GM23338 (cell line): ENCODE measurements at regions not wholly inside any gene's neighbourhood (a gene's known extent, or its start where the extent isn't known, plus 50 kb on each side); places are given as distances from the start of the nearest gene placed in this dataset.

Experiments used
- ATAC-seq: fragments of 200-7000 bp; cut with Tn5 transposase; 3 replicates; pipeline ENCODE4 v1.9.1; 2020
- DNase-seq: peaks from one replicate; pipeline ENCODE4 v3.0.0-alpha.2; 2015; ENCODE audit warnings: low spot score
- H2AFZ ChIP-seq: fragments of 200-600 bp; sonication (generic); 2 replicates; pipeline ENCODE4 v1.8.0; 2016; ENCODE audit warnings: antibody characterized with exemption, mild to moderate bottlenecking, moderate library complexity
- H3F3A ChIP-seq: fragments of 200-600 bp; sonication (generic); replicated peaks from 2 replicates; pipeline ENCODE4 v1.8.0; 2017; ENCODE audit warnings: antibody characterized with exemption, mixed run types, low read depth
- H3K27ac ChIP-seq: fragments of 200-600 bp; sonication (generic); 2 replicates; pipeline ENCODE4 v1.6.1; 2016; ENCODE audit warnings: low read depth
- H3K27me3 ChIP-seq: fragments of 200-600 bp; sonication (generic); 2 replicates; pipeline ENCODE4 v1.8.0; 2016; ENCODE audit warnings: mild to moderate bottlenecking, mixed run types, moderate library complexity; ENCODE audit not compliant: insufficient read depth
- H3K36me3 ChIP-seq: fragments of 200-600 bp; sonication (generic); 2 replicates; pipeline ENCODE4 v1.8.0; 2016; ENCODE audit warnings: mild to moderate bottlenecking; ENCODE audit not compliant: insufficient read depth
- H3K4me1 ChIP-seq: fragments of 200-600 bp; sonication (generic); 2 replicates; pipeline ENCODE4 v1.8.0; 2016; ENCODE audit warnings: mild to moderate bottlenecking, moderate library complexity; ENCODE audit not compliant: insufficient read depth
- H3K4me2 ChIP-seq: fragments of 200-600 bp; sonication (generic); 2 replicates; pipeline ENCODE4 v1.7.1; 2017; ENCODE audit warnings: mixed run types
- H3K4me3 ChIP-seq: fragments of 200-600 bp; sonication (generic); 2 replicates; pipeline ENCODE4 v1.6.1; 2016; ENCODE audit warnings: mixed run types
- H3K79me2 ChIP-seq: fragments of 200-600 bp; sonication (generic); replicated peaks from 2 replicates; pipeline ENCODE4 v1.8.0; 2017; ENCODE audit warnings: mild to moderate bottlenecking; ENCODE audit not compliant: insufficient read depth
- H3K9me2 ChIP-seq: fragments of 200-600 bp; sonication (generic); 2 replicates; pipeline ENCODE4 v1.8.0; 2017; ENCODE audit not compliant: insufficient read depth
- H4K20me1 ChIP-seq: fragments of 200-600 bp; sonication (generic); replicated peaks from 2 replicates; pipeline ENCODE4 v1.8.0; 2017; ENCODE audit warnings: mild to moderate bottlenecking; ENCODE audit not compliant: insufficient read depth
- H3K27ac Mint-ChIP-seq: 2 replicates; pipeline ENCODE4 v1.8.0; 2020; ENCODE audit warnings: inconsistent platforms, mild to moderate bottlenecking, moderate library complexity, mixed read lengths
- H3K27me3 Mint-ChIP-seq: 3 replicates; pipeline ENCODE4 v1.8.0; 2022; ENCODE audit warnings: low read depth, mild to moderate bottlenecking, moderate library complexity, mixed read lengths, inconsistent platforms; ENCODE audit not compliant: insufficient read depth, poor library complexity
- H3K36me3 Mint-ChIP-seq: 3 replicates; pipeline ENCODE4 v1.8.0; 2021; ENCODE audit warnings: low read depth, mild to moderate bottlenecking, inconsistent platforms, moderate library complexity, mixed read lengths
- H3K4me1 Mint-ChIP-seq: 3 replicates; pipeline ENCODE4 v1.8.0; 2020; ENCODE audit warnings: mild to moderate bottlenecking, inconsistent platforms, mixed read lengths
- H3K4me3 Mint-ChIP-seq: 3 replicates; pipeline ENCODE4 v1.8.0; 2021; ENCODE audit warnings: moderate library complexity, mild to moderate bottlenecking, inconsistent platforms, mixed read lengths
- H3K9me3 Mint-ChIP-seq: 3 replicates; pipeline ENCODE4 v1.8.0; 2020; ENCODE audit warnings: moderate library complexity, mild to moderate bottlenecking, inconsistent platforms, mixed read lengths
- EZH2 ChIP-seq: fragments of 200-600 bp; sonication (generic); IDR thresholded peaks from one replicate; pipeline ENCODE4 v1.8.0; 2017; ENCODE audit warnings: antibody characterized with exemption, mild to moderate bottlenecking, low read depth; ENCODE audit not compliant: unreplicated experiment
- EZH2phosphoT487 ChIP-seq: fragments of 200-600 bp; sonication (generic); IDR thresholded peaks from one replicate; pipeline ENCODE4 v1.8.1; 2018; ENCODE audit warnings: antibody characterized with exemption; ENCODE audit not compliant: unreplicated experiment
- JUNB ChIP-seq: IDR thresholded peaks from one replicate; pipeline ENCODE4 v1.6.1; 2016; ENCODE audit warnings: antibody characterized with exemption; ENCODE audit not compliant: unreplicated experiment
- NANOG ChIP-seq: IDR thresholded peaks from 2 replicates; pipeline ENCODE4 v1.6.1; 2016; ENCODE audit warnings: antibody characterized with exemption, borderline replicate concordance
- POLR2AphosphoS5 ChIP-seq: IDR thresholded peaks from 2 replicates; pipeline ENCODE4 v1.6.1; 2016; ENCODE audit warnings: antibody characterized with exemption, low read depth
- STAT1 ChIP-seq: IDR thresholded peaks from one replicate; pipeline ENCODE4 v1.6.1; 2016; ENCODE audit warnings: antibody characterized with exemption; ENCODE audit not compliant: unreplicated experiment
- ZNF114 ChIP-seq: fragments of 250-450 bp; sonication (Bioruptor Pico); IDR thresholded peaks from 2 replicates; pipeline ENCODE4 v1.5.0; 2020; ENCODE audit warnings: mild to moderate bottlenecking, moderate library complexity
- ZNF331 ChIP-seq: fragments of 250-450 bp; sonication (Bioruptor Pico); IDR thresholded peaks from 2 replicates; pipeline ENCODE4 v1.5.0; 2020; ENCODE audit warnings: low read depth, mild to moderate bottlenecking, moderate library complexity
- TF ChIP-seq, protein P1 (sequence below), 2 experiments: fragments of 200-600 bp in 1 of 2; sonication (generic) in 1 of 2; conservative IDR thresholded peaks; 2 replicates each; pipeline versions ENCODE4 v1.5.1 to v1.6.1; 2016 to 2017; ENCODE audit warnings: antibody characterized with exemption in 2 of 2, low read depth in 2 of 2, mild to moderate bottlenecking in 2 of 2, moderate library complexity in 1 of 2
- TF ChIP-seq, protein P2 (sequence below): IDR thresholded peaks from 2 replicates; pipeline ENCODE4 v1.6.1; 2016; ENCODE audit warnings: antibody characterized with exemption
- TF ChIP-seq, protein P3 (sequence below): fragments of 250-450 bp; sonication (Bioruptor Pico); IDR thresholded peaks from 2 replicates; pipeline ENCODE4 v1.5.0; 2020; ENCODE audit warnings: mild to moderate bottlenecking, moderate library complexity

DNA sequence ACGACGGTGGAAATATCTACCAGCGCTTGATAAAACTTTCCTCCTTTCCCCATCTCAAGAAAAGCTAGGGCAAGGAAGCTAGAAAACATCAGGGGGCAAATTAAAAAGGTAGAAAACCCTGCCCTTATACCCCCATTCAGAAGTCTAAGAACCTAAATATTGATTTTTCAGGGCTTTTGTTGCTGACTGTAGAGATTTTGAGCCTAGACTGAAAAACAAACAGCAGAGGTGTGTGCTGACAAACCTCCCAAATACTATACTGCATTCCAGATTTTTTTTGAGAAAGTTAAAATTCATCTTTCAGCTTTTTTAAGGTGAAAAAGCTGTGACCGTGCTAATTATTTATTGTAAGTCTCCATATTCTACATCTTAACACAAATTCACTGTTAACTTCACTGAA, 478.3 kb upstream of the SOX5 start (continued):
- TF ChIP-seq, protein P1, sequence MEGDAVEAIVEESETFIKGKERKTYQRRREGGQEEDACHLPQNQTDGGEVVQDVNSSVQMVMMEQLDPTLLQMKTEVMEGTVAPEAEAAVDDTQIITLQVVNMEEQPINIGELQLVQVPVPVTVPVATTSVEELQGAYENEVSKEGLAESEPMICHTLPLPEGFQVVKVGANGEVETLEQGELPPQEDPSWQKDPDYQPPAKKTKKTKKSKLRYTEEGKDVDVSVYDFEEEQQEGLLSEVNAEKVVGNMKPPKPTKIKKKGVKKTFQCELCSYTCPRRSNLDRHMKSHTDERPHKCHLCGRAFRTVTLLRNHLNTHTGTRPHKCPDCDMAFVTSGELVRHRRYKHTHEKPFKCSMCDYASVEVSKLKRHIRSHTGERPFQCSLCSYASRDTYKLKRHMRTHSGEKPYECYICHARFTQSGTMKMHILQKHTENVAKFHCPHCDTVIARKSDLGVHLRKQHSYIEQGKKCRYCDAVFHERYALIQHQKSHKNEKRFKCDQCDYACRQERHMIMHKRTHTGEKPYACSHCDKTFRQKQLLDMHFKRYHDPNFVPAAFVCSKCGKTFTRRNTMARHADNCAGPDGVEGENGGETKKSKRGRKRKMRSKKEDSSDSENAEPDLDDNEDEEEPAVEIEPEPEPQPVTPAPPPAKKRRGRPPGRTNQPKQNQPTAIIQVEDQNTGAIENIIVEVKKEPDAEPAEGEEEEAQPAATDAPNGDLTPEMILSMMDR (conservative IDR thresholded peaks at IDR 0.05; ENCODE audit: low read depth in 2 of 2), result no peak
- TF ChIP-seq POLR2AphosphoS5 (no peak), ZNF114 (CRISPR knock-in tag) (no peak), JUNB (no peak), EZH2 (no peak), ZNF331 (CRISPR knock-in tag) (no peak), NANOG (no peak)

DNA sequence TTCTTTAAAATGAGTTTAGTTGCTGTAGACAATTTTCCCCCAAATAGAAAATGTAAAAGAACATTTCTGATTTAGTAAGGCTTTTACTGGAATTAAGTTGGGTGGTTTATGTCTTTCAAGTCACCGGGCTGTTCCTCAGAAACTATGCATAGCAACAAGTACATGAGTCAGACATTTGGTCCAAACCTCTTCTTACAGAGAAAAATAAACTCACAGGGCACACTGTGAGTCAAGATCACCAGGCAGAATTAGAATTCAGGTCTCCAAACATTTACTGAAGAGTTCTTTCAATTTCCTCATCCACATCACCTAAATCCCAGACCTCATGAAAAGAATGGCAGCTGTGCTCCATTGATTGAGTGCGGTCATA, 476.1 kb upstream of the SOX5 start:
- 0 out of 2 replicates have a peak, but pooled peaks cover 7% of the 10 kb centered on the region for H3K4me1 ChIP-seq
- no peaks in the 10 kb centered on the region for H4K20me1 ChIP-seq
- no peak for TF ChIP-seq POLR2AphosphoS5
- TF ChIP-seq JUNB, result no peak
- TF ChIP-seq, protein P2, sequence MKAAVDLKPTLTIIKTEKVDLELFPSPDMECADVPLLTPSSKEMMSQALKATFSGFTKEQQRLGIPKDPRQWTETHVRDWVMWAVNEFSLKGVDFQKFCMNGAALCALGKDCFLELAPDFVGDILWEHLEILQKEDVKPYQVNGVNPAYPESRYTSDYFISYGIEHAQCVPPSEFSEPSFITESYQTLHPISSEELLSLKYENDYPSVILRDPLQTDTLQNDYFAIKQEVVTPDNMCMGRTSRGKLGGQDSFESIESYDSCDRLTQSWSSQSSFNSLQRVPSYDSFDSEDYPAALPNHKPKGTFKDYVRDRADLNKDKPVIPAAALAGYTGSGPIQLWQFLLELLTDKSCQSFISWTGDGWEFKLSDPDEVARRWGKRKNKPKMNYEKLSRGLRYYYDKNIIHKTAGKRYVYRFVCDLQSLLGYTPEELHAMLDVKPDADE, result no peak
- TF ChIP-seq EZH2, result no peak
- TF ChIP-seq, protein P1 (conservative IDR thresholded peaks at IDR 0.05; ENCODE audit: low read depth in 2 of 2), result no peak
- no peak for TF ChIP-seq NANOG
- TF ChIP-seq ZNF331 (CRISPR knock-in tag), result no peak
- TF ChIP-seq, protein P3, sequence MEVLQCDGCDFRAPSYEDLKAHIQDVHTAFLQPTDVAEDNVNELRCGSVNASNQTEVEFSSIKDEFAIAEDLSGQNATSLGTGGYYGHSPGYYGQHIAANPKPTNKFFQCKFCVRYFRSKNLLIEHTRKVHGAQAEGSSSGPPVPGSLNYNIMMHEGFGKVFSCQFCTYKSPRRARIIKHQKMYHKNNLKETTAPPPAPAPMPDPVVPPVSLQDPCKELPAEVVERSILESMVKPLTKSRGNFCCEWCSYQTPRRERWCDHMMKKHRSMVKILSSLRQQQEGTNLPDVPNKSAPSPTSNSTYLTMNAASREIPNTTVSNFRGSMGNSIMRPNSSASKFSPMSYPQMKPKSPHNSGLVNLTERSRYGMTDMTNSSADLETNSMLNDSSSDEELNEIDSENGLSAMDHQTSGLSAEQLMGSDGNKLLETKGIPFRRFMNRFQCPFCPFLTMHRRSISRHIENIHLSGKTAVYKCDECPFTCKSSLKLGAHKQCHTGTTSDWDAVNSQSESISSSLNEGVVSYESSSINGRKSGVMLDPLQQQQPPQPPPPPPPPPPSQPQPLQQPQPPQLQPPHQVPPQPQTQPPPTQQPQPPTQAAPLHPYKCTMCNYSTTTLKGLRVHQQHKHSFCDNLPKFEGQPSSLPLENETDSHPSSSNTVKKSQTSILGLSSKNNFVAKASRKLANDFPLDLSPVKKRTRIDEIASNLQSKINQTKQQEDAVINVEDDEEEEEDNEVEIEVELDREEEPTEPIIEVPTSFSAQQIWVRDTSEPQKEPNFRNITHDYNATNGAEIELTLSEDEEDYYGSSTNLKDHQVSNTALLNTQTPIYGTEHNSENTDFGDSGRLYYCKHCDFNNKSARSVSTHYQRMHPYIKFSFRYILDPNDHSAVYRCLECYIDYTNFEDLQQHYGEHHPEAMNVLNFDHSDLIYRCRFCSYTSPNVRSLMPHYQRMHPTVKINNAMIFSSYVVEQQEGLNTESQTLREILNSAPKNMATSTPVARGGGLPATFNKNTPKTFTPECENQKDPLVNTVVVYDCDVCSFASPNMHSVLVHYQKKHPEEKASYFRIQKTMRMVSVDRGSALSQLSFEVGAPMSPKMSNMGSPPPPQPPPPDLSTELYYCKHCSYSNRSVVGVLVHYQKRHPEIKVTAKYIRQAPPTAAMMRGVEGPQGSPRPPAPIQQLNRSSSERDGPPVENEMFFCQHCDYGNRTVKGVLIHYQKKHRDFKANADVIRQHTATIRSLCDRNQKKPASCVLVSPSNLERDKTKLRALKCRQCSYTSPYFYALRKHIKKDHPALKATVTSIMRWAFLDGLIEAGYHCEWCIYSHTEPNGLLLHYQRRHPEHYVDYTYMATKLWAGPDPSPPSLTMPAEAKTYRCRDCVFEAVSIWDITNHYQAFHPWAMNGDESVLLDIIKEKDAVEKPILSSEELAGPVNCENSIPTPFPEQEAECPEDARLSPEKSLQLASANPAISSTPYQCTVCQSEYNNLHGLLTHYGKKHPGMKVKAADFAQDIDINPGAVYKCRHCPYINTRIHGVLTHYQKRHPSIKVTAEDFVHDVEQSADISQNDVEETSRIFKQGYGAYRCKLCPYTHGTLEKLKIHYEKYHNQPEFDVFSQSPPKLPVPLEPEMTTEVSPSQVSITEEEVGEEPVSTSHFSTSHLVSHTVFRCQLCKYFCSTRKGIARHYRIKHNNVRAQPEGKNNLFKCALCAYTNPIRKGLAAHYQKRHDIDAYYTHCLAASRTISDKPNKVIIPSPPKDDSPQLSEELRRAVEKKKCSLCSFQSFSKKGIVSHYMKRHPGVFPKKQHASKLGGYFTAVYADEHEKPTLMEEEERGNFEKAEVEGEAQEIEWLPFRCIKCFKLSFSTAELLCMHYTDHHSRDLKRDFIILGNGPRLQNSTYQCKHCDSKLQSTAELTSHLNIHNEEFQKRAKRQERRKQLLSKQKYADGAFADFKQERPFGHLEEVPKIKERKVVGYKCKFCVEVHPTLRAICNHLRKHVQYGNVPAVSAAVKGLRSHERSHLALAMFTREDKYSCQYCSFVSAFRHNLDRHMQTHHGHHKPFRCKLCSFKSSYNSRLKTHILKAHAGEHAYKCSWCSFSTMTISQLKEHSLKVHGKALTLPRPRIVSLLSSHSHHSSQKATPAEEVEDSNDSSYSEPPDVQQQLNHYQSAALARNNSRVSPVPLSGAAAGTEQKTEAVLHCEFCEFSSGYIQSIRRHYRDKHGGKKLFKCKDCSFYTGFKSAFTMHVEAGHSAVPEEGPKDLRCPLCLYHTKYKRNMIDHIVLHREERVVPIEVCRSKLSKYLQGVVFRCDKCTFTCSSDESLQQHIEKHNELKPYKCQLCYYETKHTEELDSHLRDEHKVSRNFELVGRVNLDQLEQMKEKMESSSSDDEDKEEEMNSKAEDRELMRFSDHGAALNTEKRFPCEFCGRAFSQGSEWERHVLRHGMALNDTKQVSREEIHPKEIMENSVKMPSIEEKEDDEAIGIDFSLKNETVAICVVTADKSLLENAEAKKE (CRISPR knock-in tag), result no peak
- TF ChIP-seq STAT1, result no peak
- no peak for TF ChIP-seq ZNF114 (CRISPR knock-in tag)
- no peak for TF ChIP-seq EZH2phosphoT487
- no peak overlapping the region for H3K27ac ChIP-seq
- ATAC-seq (no peak), DNase-seq (no peak)
- Mint-ChIP-seq H3K4me3 (no peak overlapping the region), H3K36me3 (no peaks in the 10 kb centered on the region), H3K27me3 (no peaks in the 10 kb centered on the region), H3K4me1 (peaks cover 13% of the 10 kb centered on the region), H3K9me3 (no peaks in the 10 kb centered on the region; the same call in 2 of the 3 replicates), H3K27ac (peak overlapping the region; percentile 35; the same call in 1 of the 2 replicates)
- H3K36me3 ChIP-seq, result no peaks in the 10 kb centered on the region
- H3K4me2 ChIP-seq, result no peak overlapping the region
- no peaks in the 10 kb centered on the region for H3K27me3 ChIP-seq
- no peaks in the 10 kb centered on the region for H3K79me2 ChIP-seq
- no peaks in the 10 kb centered on the region for H3F3A ChIP-seq
- H3K9me2 ChIP-seq, result no peaks in the 10 kb centered on the region
- H3K4me3 ChIP-seq, result no peak overlapping the region
- no peak overlapping the region for H2AFZ ChIP-seq
